Immature natural killer cell (primary cell): ENCODE measurements at regions not wholly inside any gene's neighbourhood (a gene's known extent, or its start where the extent isn't known, plus 50 kb on each side); places are given as distances from the start of the nearest gene placed in this dataset.
"Not testable (repeated sequence)": the region's sequence is repeated elsewhere in the genome, so short reads cannot be mapped to it uniquely, and the experiment has no call there.

Source experiments
- DNase-seq, 3 donors: peaks; one replicate each; pipeline ENCODE4 v3.0.0; 2022; ENCODE audit warnings: mixed read lengths in 1 of 3
- H3K27ac Mint-ChIP-seq, 6 donors: one replicate each; pipeline ENCODE4 v1.8.0; 2020; ENCODE audit warnings: mixed read lengths in 6 of 6, mild to moderate bottlenecking in 5 of 6, inconsistent platforms in 4 of 6, moderate library complexity in 3 of 6
- H3K27me3 Mint-ChIP-seq, 3 donors: one replicate each; pipeline ENCODE4 v1.8.0; 2020 to 2021; ENCODE audit warnings: low read depth in 3 of 3, mild to moderate bottlenecking in 3 of 3, mixed read lengths in 3 of 3, moderate library complexity in 3 of 3, inconsistent platforms in 1 of 3
- H3K36me3 Mint-ChIP-seq, 3 donors: one replicate each; pipeline ENCODE4 v1.8.0; 2020; ENCODE audit warnings: mixed read lengths in 3 of 3, inconsistent platforms in 2 of 3, mild to moderate bottlenecking in 2 of 3
- H3K4me1 Mint-ChIP-seq, 2 donors: one replicate each; pipeline ENCODE4 v1.8.0; 2020; ENCODE audit warnings: inconsistent platforms in 2 of 2, mild to moderate bottlenecking in 2 of 2, mixed read lengths in 2 of 2, moderate library complexity in 1 of 2
- H3K4me3 Mint-ChIP-seq, 5 donors: one replicate each; pipeline ENCODE4 v1.8.0; 2020; ENCODE audit warnings: mild to moderate bottlenecking in 5 of 5, mixed read lengths in 5 of 5, inconsistent platforms in 3 of 5, moderate library complexity in 3 of 5
- H3K9me3 Mint-ChIP-seq, 6 donors: one replicate each; pipeline ENCODE4 v1.8.0; 2020; ENCODE audit warnings: mild to moderate bottlenecking in 6 of 6, mixed read lengths in 6 of 6, inconsistent platforms in 4 of 6, moderate library complexity in 3 of 6

DNA sequence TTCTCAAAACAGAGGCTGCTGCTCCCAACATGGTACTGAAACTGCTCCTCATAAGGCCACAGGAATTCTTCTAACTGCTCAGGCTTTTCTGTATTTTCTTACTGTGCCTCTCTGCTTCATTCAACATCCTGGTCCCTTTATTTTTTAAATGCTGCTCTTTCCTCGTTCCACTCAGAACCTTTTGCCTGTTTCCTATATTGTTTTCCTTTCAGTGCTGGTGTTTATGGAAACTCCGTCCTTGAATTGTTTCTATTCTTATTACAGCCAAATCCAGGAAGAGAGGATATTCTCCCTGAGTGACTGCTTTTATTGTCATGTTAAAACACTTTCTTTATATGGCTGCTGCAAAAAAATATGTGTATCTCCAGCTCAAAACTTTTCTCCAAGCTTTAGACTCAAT is 173.0 kb upstream of the E2F7 start:
- no peak for DNase-seq
- no peak overlapping the region for H3K4me3 Mint-ChIP-seq
- no peaks in the 10 kb centered on the region for H3K4me1 Mint-ChIP-seq
- no peaks in the 10 kb centered on the region for H3K27me3 Mint-ChIP-seq
- no peaks in the 10 kb centered on the region for H3K36me3 Mint-ChIP-seq
- peaks cover 2 to 15% (median 8%) of the 10 kb centered on the region in 6 donors for H3K9me3 Mint-ChIP-seq
- no peak overlapping the region for H3K27ac Mint-ChIP-seq

DNA sequence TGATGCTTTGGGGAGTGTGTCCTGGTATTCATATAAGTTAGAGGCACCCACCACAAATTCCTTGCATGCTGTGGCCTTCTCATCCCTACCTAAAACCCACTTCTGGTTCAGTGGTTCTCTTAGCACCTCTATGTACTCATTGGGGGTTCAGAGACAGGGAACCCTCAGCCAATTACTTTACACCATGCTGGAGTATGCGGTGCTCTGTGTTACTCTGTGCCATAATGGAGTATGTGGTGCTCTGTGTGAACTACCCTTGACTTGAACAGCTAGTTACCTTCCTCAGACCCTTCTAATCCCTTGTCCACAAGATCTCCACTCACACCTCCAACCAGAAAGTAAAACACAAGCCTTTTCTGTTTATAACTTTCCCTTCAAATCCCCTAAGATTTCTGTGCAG is 172.5 kb upstream of the E2F7 start:
- DNase-seq: no peak
- H3K9me3 Mint-ChIP-seq: peaks cover 2 to 15% (median 9%) of the 10 kb centered on the region in 6 donors
- H3K27ac Mint-ChIP-seq: no peak overlapping the region
- no peaks in the 10 kb centered on the region for H3K27me3 Mint-ChIP-seq
- H3K36me3 Mint-ChIP-seq: no peaks in the 10 kb centered on the region
- H3K4me1 Mint-ChIP-seq: no peaks in the 10 kb centered on the region
- no peak overlapping the region for H3K4me3 Mint-ChIP-seq

- Mint-ChIP-seq H3K27ac (no peak overlapping the region), H3K27me3 (no peaks in the 10 kb centered on the region), H3K36me3 (no peaks in the 10 kb centered on the region), H3K4me1 (no peaks in the 10 kb centered on the region), H3K9me3 (peaks cover 2 to 21% (median 9%) of the 10 kb centered on the region in 6 donors), H3K4me3 (no peak overlapping the region)
- no peak for DNase-seq
These were observed 170.7 kb upstream of the E2F7 start for GRCh38 chr12:77236066-77236465.

DNA sequence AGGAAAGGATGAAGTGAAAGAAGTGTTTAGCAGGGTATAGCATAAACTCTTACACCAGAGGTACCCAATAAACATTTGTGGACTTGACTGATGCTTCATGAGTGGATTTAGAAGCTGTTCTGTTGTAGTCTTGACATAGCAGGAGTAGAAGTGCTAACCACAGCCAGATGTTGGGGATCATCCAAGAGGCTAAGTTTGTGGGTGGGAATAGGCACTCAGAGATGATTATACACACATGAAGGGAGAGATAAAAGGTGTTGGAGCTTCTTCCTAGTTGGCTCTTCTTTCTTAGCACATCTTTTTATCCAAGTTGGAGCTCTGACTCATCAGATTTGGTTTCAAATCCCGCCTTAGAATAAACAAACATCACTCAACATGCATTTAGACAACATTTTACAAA is 166.7 kb upstream of the E2F7 start:
- no peak for DNase-seq
- Mint-ChIP-seq H3K27me3 (no peaks in the 10 kb centered on the region), H3K4me1 (no peaks in the 10 kb centered on the region), H3K9me3 (peaks cover 0 to 18% (median 6%) of the 10 kb centered on the region in 6 donors), H3K4me3 (no peak overlapping the region), H3K27ac (no peak overlapping the region), H3K36me3 (no peaks in the 10 kb centered on the region)

GRCh38 chr12:77231501-77231918 is 166.1 kb upstream of the E2F7 start:
- no peaks in the 10 kb centered on the region for H3K27me3 Mint-ChIP-seq
- no peak for DNase-seq
- H3K27ac Mint-ChIP-seq: no peak overlapping the region
- no peak overlapping the region for H3K4me3 Mint-ChIP-seq
- peaks cover 0 to 18% (median 6%) of the 10 kb centered on the region in 6 donors for H3K9me3 Mint-ChIP-seq
- no peaks in the 10 kb centered on the region for H3K4me1 Mint-ChIP-seq
- H3K36me3 Mint-ChIP-seq: no peaks in the 10 kb centered on the region

DNA sequence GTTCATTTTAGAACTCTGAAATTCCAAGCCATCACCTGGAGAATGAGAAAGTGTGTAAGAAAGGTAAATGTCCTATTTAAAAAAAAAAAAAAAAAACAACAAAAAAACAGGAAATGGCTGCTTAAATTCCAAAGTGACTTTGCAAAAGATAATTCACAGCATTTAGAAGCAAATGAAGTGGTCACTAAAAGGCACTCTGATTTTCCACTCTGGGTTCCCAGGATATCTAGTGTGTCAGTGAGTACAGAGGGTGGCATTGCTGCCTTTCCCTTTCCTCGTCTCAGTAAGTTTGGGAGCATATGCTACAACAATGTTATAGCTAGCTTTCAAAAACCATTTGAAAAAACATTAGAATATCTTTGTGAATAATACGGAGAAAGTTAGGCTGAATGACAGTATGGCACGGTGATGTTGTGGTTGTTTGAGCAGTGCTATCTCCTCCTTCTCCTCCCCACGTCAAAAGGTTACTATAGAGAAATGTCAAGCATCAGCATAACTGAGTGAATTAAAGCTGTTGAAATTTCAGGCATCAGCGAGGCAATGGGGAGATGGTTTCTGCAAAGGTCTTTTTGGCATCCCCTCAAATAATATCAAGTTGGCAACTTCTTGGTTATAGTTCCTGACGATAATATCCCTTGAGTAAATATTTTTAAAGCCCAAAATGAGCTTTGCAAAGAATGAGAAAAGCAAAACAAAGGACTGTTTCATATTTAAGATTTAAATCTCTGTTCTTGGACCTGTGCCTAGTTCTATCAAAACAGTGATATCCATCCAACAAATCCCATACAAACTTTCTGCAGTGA is 164.5 kb upstream of the E2F7 start:
- Mint-ChIP-seq H3K36me3 (no peaks in the 10 kb centered on the region), H3K4me1 (no peaks in the 10 kb centered on the region), H3K9me3 (peaks cover 0 to 18% (median 4%) of the 10 kb centered on the region in 6 donors), H3K4me3 (no peak overlapping the region), H3K27ac (no peak overlapping the region), H3K27me3 (no peaks in the 10 kb centered on the region)
- no peak for DNase-seq

GRCh38 chr12:77228376-77228775 is 163.0 kb upstream of the E2F7 start:
- no peaks in the 10 kb centered on the region for H3K27me3 Mint-ChIP-seq
- no peak overlapping the region for H3K27ac Mint-ChIP-seq
- peaks cover 0 to 11% (median 4%) of the 10 kb centered on the region in 6 donors for H3K9me3 Mint-ChIP-seq
- no peaks in the 10 kb centered on the region for H3K36me3 Mint-ChIP-seq
- H3K4me1 Mint-ChIP-seq: no peaks in the 10 kb centered on the region
- DNase-seq: no peak
- no peak overlapping the region for H3K4me3 Mint-ChIP-seq

DNA sequence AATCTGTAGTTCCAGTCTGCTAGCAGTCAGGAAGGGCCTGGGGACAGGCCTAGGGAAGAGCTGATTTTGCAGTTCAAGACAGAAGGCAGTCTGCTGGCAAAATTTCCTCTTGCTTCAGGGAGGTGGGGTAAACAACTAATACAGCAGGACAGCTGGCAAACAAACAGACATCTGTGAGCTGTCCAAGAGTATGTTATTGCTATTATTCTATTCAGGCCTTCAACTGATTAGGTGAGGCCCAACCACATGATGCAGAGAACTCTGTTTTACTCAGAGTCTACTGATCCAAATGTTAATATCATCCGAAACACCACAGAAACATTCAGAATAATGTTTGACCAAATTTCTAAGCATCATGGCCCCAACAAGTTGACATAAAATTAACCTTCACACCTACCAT is 161.0 kb upstream of the E2F7 start:
- Mint-ChIP-seq H3K36me3 (no peaks in the 10 kb centered on the region), H3K9me3 (peaks cover 0 to 10% (median 2%) of the 10 kb centered on the region in 6 donors), H3K27ac (no peak overlapping the region), H3K4me1 (no peaks in the 10 kb centered on the region), H3K27me3 (no peaks in the 10 kb centered on the region), H3K4me3 (no peak overlapping the region)
- DNase-seq: no peak

GRCh38 chr12:77225373-77225772 is 160.0 kb upstream of the E2F7 start:
- no peaks in the 10 kb centered on the region for H3K36me3 Mint-ChIP-seq
- peaks cover 0 to 10% (median 2%) of the 10 kb centered on the region in 6 donors for H3K9me3 Mint-ChIP-seq
- H3K4me1 Mint-ChIP-seq: no peaks in the 10 kb centered on the region
- DNase-seq: no peak
- H3K4me3 Mint-ChIP-seq: no peak overlapping the region
- no peaks in the 10 kb centered on the region for H3K27me3 Mint-ChIP-seq
- H3K27ac Mint-ChIP-seq: no peak overlapping the region

DNA sequence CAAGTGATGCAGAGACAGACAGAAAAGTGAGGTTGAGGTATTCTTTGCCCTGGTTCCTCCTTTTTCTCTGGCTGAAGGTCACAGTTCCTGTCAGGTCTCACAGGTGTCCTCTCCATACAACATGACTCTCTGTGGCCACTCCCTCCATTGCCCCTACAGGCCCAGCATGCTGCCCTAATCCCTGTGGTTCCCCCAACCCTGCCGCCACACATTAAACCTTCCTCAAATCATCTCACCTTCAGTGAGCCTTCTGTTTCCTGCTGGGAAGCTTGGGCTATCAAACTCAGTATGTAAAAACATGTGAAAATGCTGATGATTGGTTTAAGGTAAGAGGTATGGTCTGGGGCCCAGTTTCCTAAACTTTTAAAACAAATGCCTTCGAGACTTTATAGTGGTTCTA is 159.0 kb upstream of the E2F7 start:
- H3K4me1 Mint-ChIP-seq: no peaks in the 10 kb centered on the region
- H3K36me3 Mint-ChIP-seq: no peaks in the 10 kb centered on the region
- H3K27me3 Mint-ChIP-seq: no peaks in the 10 kb centered on the region
- no peak overlapping the region for H3K27ac Mint-ChIP-seq
- H3K4me3 Mint-ChIP-seq: no peak overlapping the region
- H3K9me3 Mint-ChIP-seq: peaks cover 0 to 10% (median 2%) of the 10 kb centered on the region in 6 donors
- DNase-seq: no peak

GRCh38 chr12:77222336-77222735 is 157.0 kb upstream of the E2F7 start:
- no peaks in the 10 kb centered on the region for H3K36me3 Mint-ChIP-seq
- H3K27me3 Mint-ChIP-seq: no peaks in the 10 kb centered on the region
- peaks cover 0 to 7% (median under 1%) of the 10 kb centered on the region in 6 donors for H3K9me3 Mint-ChIP-seq
- H3K4me1 Mint-ChIP-seq: no peaks in the 10 kb centered on the region
- no peak for DNase-seq
- H3K27ac Mint-ChIP-seq: no peak overlapping the region
- H3K4me3 Mint-ChIP-seq: no peak overlapping the region

GRCh38 chr12:77220586-77220985 is 155.2 kb upstream of the E2F7 start:
- peaks cover 0 to 6% (median under 1%) of the 10 kb centered on the region in 6 donors for H3K9me3 Mint-ChIP-seq
- H3K36me3 Mint-ChIP-seq: no peaks in the 10 kb centered on the region
- no peak for DNase-seq
- no peaks in the 10 kb centered on the region for H3K27me3 Mint-ChIP-seq
- no peak overlapping the region for H3K27ac Mint-ChIP-seq
- no peaks in the 10 kb centered on the region for H3K4me1 Mint-ChIP-seq
- no peak overlapping the region for H3K4me3 Mint-ChIP-seq

GRCh38 chr12:77218278-77218677 is 152.9 kb upstream of the E2F7 start:
- no peak for DNase-seq
- no peak overlapping the region for H3K4me3 Mint-ChIP-seq
- H3K27me3 Mint-ChIP-seq: no peaks in the 10 kb centered on the region
- H3K9me3 Mint-ChIP-seq: peaks cover 0 to 4% (median 3%) of the 10 kb centered on the region in 6 donors
- H3K27ac Mint-ChIP-seq: no peak overlapping the region
- no peaks in the 10 kb centered on the region for H3K4me1 Mint-ChIP-seq
- no peaks in the 10 kb centered on the region for H3K36me3 Mint-ChIP-seq

GRCh38 chr12:77216136-77216535 is 150.8 kb upstream of the E2F7 start:
- H3K4me3 Mint-ChIP-seq, H3K27me3 Mint-ChIP-seq, H3K27ac Mint-ChIP-seq, DNase-seq, H3K36me3 Mint-ChIP-seq, H3K4me1 Mint-ChIP-seq: not testable (repeated sequence)
- peaks cover 2 to 13% (median 5%) of the 10 kb centered on the region in 6 donors for H3K9me3 Mint-ChIP-seq

- Mint-ChIP-seq H3K4me1 (no peaks in the 10 kb centered on the region), H3K9me3 (peaks cover 2 to 20% (median 9%) of the 10 kb centered on the region in 6 donors), H3K27ac (no peak overlapping the region), H3K27me3 (peaks cover 0 to 2% (median 0%) of the 10 kb centered on the region in 3 donors), H3K4me3 (no peak overlapping the region), H3K36me3 (no peaks in the 10 kb centered on the region)
- DNase-seq: no peak
These were observed 148.8 kb upstream of the E2F7 start for GRCh38 chr12:77214136-77214535.
